AG09309 (cell line): ENCODE measurements at regions not wholly inside any gene's neighbourhood (a gene's known extent, or its start where the extent isn't known, plus 50 kb on each side); places are given as distances from the start of the nearest gene placed in this dataset.

Experiments
- DNase-seq: peaks from one replicate; pipeline ENCODE4 v3.0.0-alpha.2; 2010; ENCODE audit warnings: low read depth
- H3K4me3 ChIP-seq: 2 replicates; pipeline ENCODE4 v1.5.1; 2011; ENCODE audit warnings: mild to moderate bottlenecking, low read depth, low read length, moderate library complexity; ENCODE audit not compliant: control insufficient read depth
- TF ChIP-seq, protein P1 (sequence below): IDR thresholded peaks from 2 replicates; pipeline ENCODE4 v1.5.1; 2011; ENCODE audit warnings: mild to moderate bottlenecking, low read depth, low read length, inconsistent platforms; ENCODE audit not compliant: insufficient read depth, control insufficient read depth; ENCODE audit errors: missing control alignments

DNA sequence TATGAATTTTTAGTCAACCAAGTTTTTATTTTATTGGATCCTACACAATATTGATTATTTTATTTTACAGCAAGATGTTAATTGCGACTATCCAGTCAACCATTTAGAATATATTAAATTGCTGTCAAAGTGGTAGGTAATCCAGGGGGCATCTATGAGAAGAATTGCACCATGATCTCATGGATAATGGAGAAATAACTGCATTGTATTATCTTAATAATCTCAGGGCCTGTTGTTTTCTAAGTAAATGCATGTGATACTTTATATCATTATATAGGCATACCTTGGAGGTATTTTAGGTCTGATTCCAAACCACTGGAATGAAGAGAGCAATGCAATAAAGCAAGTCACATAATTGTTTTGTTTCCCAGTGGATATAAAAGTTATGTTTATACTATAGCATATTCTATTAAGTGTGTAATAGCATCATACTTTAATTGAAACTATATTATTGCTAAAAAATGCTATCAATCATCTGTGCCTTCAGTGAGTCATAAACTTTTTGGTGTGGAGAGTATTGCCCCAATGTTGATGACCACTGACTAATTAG lies 595.4 kb upstream of the CHORDC1 start:
- no peak for DNase-seq
- TF ChIP-seq, protein P1, sequence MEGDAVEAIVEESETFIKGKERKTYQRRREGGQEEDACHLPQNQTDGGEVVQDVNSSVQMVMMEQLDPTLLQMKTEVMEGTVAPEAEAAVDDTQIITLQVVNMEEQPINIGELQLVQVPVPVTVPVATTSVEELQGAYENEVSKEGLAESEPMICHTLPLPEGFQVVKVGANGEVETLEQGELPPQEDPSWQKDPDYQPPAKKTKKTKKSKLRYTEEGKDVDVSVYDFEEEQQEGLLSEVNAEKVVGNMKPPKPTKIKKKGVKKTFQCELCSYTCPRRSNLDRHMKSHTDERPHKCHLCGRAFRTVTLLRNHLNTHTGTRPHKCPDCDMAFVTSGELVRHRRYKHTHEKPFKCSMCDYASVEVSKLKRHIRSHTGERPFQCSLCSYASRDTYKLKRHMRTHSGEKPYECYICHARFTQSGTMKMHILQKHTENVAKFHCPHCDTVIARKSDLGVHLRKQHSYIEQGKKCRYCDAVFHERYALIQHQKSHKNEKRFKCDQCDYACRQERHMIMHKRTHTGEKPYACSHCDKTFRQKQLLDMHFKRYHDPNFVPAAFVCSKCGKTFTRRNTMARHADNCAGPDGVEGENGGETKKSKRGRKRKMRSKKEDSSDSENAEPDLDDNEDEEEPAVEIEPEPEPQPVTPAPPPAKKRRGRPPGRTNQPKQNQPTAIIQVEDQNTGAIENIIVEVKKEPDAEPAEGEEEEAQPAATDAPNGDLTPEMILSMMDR = no peak
- no peak overlapping the region for H3K4me3 ChIP-seq

DNA sequence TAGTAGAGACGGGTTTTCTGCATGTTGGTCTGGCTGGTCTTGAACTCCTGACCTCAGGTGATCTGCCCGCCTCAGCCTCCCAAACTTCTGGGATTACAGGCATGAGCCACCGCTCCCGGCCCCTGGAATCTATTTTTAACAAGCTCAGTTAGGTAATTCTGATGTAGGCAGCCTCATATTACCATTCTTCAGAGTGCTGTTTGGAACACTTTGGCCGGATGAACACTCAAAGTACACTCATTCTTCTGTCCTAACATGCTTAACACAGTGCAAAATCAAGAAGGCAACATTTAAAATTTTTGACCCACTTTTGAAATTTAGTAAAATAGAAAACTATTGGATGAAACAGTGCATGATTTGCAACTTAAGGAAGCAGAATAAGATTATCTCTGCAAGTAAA lies 586.7 kb upstream of the CHORDC1 start:
- no peak for DNase-seq
- TF ChIP-seq, protein P1 = no peak

DNA sequence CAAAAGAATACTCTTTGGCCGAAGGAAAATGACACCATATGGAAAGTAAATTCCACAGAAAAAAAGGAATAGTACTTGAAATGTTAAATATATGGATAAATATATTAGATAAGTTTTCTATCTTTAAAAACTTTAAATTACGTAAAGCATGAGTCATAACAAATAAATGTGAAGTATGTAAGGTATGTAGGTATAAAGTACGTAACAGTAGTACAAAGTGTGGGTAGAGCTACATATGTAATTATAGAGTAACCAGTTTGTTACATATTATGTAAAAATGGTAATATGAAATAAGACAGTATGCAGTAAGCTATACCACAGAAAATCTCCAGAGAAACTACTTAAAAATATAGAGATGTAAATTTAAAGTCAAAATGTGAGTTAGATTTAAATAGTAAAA lies 582.3 kb upstream of the CHORDC1 start:
- DNase-seq = no peak
- no peak overlapping the region for H3K4me3 ChIP-seq
- TF ChIP-seq, protein P1 = no peak

More for the DNA sequence above, 586.7 kb upstream of the CHORDC1 start:
- no peak overlapping the region for H3K4me3 ChIP-seq

DNA sequence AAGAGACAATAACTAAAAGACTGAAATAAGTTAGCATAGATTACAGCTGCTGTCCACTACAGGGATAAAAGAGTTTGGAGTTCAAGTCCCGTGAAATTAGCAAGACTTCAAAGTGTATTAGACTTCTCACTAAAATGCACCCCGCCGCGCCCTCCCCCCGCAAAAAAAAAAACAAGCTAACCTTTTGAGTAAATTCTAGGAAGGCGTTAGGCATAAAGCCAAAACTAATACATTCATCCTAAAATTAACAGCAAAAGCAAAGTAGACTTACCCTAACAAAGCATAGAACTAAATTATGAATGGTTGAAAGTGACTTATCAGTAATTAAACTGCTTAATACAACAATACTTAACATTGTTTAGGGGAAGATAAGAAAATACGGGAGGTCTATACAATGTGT lies 581.0 kb upstream of the CHORDC1 start:
- no peak for DNase-seq
- TF ChIP-seq, protein P1 = no peak

DNA sequence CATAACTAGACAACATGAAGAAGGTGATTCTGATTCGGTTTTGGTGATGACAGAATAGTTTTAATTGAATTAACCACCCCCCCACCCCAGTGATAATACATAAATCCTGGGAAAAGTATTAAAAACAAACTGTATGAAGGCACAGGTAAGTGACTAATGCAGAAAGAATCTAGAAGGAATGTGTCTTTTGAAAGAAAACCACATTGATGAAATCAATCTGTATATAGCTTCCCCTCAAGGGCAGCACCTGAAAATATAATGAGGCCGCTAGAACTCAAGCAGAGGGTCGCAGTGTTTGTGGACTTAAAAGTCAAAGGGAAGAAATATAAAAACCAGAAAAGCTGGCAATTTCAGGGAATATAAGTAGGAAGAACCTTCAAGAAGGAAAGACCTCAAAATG lies 580.5 kb upstream of the CHORDC1 start:
- DNase-seq = no peak
- TF ChIP-seq, protein P1 = no peak
- no peak overlapping the region for H3K4me3 ChIP-seq

More for the DNA sequence above, 581.0 kb upstream of the CHORDC1 start:
- no peak overlapping the region for H3K4me3 ChIP-seq

DNA sequence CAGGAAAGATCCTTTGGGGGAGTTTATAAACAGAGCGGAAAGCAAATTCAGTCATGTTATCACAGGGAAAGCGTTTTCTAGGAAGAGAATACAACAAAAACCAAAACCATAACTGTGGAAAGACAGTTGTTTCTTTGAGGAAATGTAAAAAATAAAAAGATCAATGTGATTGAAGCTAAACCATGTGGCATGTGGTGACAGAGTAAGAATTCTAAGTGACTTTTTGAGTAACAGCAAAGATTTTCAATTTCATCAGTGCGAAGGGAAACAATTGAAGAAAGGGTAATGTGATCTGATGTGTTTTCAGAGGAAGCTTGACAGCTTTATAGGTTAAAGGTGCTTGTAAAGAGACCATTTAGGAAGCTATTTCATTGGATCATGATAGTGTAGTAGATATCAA lies 575.9 kb upstream of the CHORDC1 start:
- DNase-seq = no peak
- no peak overlapping the region for H3K4me3 ChIP-seq
- TF ChIP-seq, protein P1 = no peak

DNA sequence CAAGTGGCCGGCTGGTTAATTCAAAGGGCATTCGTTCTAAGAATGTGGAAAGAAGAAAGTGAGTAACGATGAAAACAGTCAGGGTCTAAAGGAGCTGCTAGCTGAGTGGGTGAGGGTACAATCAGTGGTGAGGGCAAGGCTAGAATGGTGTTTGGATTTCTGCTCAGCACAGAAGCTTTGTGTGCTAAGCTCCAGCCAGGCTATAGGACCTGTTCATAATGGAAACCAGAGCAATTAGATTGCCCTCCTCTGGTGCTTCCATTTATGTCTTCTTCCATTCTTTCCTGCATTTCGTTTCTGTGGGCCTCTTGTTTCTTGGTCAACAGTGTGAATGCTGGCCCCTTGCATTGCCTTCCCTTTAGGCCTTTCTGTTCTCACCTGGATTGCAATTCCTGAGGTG lies 572.9 kb upstream of the CHORDC1 start:
- H3K4me3 ChIP-seq = no peak overlapping the region
- TF ChIP-seq, protein P1 = no peak
- no peak for DNase-seq
